Body of pancreas (tissue), 4 donors: ENCODE measurements at regions not wholly inside any gene's neighbourhood (a gene's known extent, or its start where the extent isn't known, plus 50 kb on each side); places are given as distances from the start of the nearest gene placed in this dataset.

Experiments
- ATAC-seq: fragments of 150-250 bp; one replicate; pipeline ENCODE4 v1.9.1; 2016
- DNase-seq, 4 donors: peaks; one replicate each; pipeline ENCODE4 v3.0.0-alpha.2; 2019
- H3K27ac ChIP-seq, 4 donors: fragments of 200-600 bp; sonication (generic); 1 replicate in 3 of 4; 2 replicates in 1 of 4; pipeline versions ENCODE4 v1.5.1 to v1.6.1; 2016 to 2019; ENCODE audit warnings: mild to moderate bottlenecking in 1 of 4, mixed read lengths in 1 of 4, moderate library complexity in 1 of 4
- H3K27me3 ChIP-seq, 2 donors: fragments of 200-600 bp; sonication (generic); one replicate each; pipeline ENCODE4 v1.6.0; 2016; ENCODE audit warnings: mild to moderate bottlenecking in 1 of 2
- H3K36me3 ChIP-seq, 2 donors: fragments of 200-600 bp; sonication (generic); replicated peaks in 1 of 2; 2 replicates each; pipeline ENCODE4 v1.5.1; 2016; ENCODE audit warnings: low read depth in 2 of 2; ENCODE audit not compliant: insufficient read depth in 1 of 2
- H3K4me1 ChIP-seq: fragments of 200-600 bp; sonication (generic); one replicate; pipeline ENCODE4 v1.6.0; 2016
- H3K4me3 ChIP-seq, 2 donors: fragments of 200-600 bp; sonication (generic); 1 replicate in 1 of 2; 2 replicates in 1 of 2; pipeline ENCODE4 v1.5.1; 2016 to 2019
- H3K9me3 ChIP-seq, 3 donors: fragments of 200-600 bp; sonication (generic); 1 replicate in 2 of 3; 2 replicates in 1 of 3; pipeline ENCODE4 v1.5.1; 2016
- POLR2A ChIP-seq, 3 donors: fragments of 450-650 bp; IDR thresholded peaks; one replicate each; pipeline ENCODE4 v1.6.1; 2016; ENCODE audit warnings: antibody characterized with exemption in 3 of 3, mild to moderate bottlenecking in 2 of 3
- WGBS, 2 donors: methylation state at CpG; one replicate each; pipeline ENCODE4 v1.1.5; 2017; 5-methylcytosine and 5-hydroxymethylcytosine counted together
- intact Hi-C: fragments of 100-400 bp; cut with DNase I; formaldehyde crosslinking; loops from one replicate; pipeline ENCODE4 v1.15.1; 2023
- TF ChIP-seq, protein P1 (sequence below), 7 experiments: fragments of 450-650 bp in 4 of 7; fragments of 200-600 bp in 3 of 7; sonication (generic) in 3 of 7; IDR thresholded peaks; one replicate each; pipeline ENCODE4 v1.5.1; 2016 to 2019; ENCODE audit warnings: antibody characterized with exemption in 7 of 7

DNA sequence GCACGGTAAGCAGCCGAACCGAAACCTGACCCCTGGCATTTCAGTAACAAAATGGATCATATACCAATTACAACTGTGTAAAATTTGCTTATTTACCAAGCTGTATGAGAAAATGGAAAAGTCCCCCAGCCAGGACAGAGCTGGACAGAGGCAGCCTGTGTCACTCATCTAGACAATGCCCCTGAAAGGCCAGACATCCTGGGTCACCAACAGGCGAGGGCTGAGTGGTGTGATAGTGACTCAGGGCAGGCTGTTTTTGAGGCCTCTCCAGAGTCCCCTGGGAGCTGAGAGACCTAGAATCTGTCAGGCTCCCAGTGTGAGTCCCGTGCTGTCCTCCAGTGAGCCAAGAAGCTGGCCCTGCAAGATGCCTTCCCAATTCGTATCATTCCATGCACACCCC, 680.4 kb downstream of the TBC1D22A start:
- intact Hi-C loops = no loop called here
- TF ChIP-seq POLR2A (IDR thresholded peaks at IDR 0.05) = no peak
- TF ChIP-seq, protein P1, sequence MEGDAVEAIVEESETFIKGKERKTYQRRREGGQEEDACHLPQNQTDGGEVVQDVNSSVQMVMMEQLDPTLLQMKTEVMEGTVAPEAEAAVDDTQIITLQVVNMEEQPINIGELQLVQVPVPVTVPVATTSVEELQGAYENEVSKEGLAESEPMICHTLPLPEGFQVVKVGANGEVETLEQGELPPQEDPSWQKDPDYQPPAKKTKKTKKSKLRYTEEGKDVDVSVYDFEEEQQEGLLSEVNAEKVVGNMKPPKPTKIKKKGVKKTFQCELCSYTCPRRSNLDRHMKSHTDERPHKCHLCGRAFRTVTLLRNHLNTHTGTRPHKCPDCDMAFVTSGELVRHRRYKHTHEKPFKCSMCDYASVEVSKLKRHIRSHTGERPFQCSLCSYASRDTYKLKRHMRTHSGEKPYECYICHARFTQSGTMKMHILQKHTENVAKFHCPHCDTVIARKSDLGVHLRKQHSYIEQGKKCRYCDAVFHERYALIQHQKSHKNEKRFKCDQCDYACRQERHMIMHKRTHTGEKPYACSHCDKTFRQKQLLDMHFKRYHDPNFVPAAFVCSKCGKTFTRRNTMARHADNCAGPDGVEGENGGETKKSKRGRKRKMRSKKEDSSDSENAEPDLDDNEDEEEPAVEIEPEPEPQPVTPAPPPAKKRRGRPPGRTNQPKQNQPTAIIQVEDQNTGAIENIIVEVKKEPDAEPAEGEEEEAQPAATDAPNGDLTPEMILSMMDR (IDR thresholded peaks at IDR 0.05) = no peak
- H3K36me3 ChIP-seq = no peaks in the 10 kb centered on the region
- no peaks in the 10 kb centered on the region for H3K4me1 ChIP-seq
- ATAC-seq = no peak
- peaks cover 0 to under 1% (median 0%) of the 10 kb centered on the region in 3 donors for H3K9me3 ChIP-seq
- H3K27ac ChIP-seq = no peak overlapping the region
- 66 to 75% methylated on average over 5 to 6 of the region's 6 CpGs for whole genome bisulfite sequencing, 2 donors
- no peak overlapping the region for H3K4me3 ChIP-seq
- DNase-seq = no peak
- H3K27me3 ChIP-seq = no peaks in the 10 kb centered on the region

DNA sequence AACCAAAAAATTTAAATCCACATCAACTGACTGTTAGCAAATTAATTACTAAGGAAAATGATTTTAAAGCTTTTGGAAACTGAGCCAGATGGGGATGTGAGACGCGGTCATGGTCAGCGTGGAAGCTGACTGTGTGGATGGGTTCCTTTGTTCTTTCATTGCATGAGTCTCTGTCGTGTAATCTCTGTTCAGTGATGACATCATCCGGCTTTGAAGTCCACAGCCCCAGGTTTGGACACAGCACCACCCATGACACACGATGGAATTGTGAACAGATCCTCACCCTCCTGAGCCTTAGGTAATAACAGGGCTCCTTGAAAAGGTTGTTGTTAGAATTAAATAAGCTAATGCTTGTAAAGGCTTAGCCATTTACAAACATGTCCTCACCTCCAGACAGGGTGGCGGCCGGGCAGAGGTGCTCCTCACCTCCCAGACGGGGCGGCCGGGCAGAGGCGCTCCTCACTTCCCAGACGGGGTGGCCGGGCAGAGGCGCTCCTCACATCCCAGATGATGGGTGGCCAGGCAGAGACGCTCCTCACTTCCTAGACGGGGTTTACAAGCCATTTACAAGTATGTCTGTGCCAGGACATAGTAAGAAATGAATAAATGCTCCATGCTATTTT, 677.3 kb downstream of the TBC1D22A start:
- Histone ChIP-seq H3K27me3 (no peaks in the 10 kb centered on the region), H3K27ac (no peak overlapping the region), H3K9me3 (peaks cover 0 to 4% (median 0%) of the 10 kb centered on the region in 3 donors), H3K36me3 (no peaks in the 10 kb centered on the region), H3K4me3 (no peak overlapping the region), H3K4me1 (no peaks in the 10 kb centered on the region)
- WGBS, 2 donors = 80 to 81% methylated on average over 17 of the region's 17 CpGs
- no peak for ATAC-seq
- intact Hi-C loops = no loop called here
- DNase-seq = no peak
- TF ChIP-seq, protein P1 (IDR thresholded peaks at IDR 0.05) = no peak
- TF ChIP-seq POLR2A (IDR thresholded peaks at IDR 0.05) = no peak

DNA sequence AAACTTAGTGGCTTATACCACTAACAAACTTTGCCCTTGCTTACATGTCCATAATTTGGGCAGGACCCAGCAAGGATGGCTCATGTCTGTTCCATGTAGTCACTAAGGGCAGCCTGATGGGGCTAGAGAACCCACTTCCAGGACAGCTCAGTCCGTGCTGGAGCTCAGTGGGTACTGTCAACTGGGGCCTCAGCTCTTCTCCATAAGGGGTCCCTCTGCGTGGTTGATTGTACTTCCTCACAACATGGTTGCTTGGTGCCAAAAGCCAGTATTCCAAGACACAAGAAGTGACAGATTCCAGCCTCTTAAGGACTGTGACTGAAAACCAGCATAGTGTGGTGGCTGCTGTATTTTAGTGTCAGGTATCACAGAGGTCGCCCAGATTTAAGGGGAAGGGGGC, 675.2 kb downstream of the TBC1D22A start:
- no peak for TF ChIP-seq POLR2A (IDR thresholded peaks at IDR 0.05)
- TF ChIP-seq, protein P1 (IDR thresholded peaks at IDR 0.05) = no peak
- intact Hi-C loops = no loop called here

DNA sequence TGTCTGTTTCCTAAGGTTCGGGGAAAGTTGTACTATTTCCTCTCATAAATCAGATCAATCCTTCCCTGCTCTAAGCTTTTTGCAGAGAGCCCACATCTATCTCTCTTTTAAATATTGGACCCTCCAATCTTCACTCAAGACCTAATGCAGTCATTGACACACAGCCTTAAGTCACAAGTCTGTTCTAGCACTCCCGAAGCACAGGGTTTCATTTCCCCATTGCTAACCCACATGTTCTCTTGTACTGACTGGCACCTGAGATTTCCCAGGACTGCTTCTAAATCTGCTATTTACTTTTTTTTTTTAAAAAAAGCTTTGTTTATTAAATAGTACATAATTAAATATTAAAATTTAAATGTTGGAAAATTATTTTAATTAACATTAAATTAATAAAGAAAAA, 674.7 kb downstream of the TBC1D22A start:
- Histone ChIP-seq H3K27me3 (no peaks in the 10 kb centered on the region), H3K4me1 (no peaks in the 10 kb centered on the region), H3K36me3 (no peaks in the 10 kb centered on the region), H3K27ac (no peak overlapping the region), H3K4me3 (no peak overlapping the region), H3K9me3 (peaks cover 0 to 4% (median 0%) of the 10 kb centered on the region in 3 donors)
- TF ChIP-seq POLR2A (IDR thresholded peaks at IDR 0.05) = no peak
- TF ChIP-seq, protein P1 (IDR thresholded peaks at IDR 0.05) = no peak
- ATAC-seq = no peak
- DNase-seq = no peak
- 82 to 86% methylated on average over 2 of the region's 2 CpGs for WGBS, 2 donors
- intact Hi-C loops = no loop called here

More for the DNA sequence above, 675.2 kb downstream of the TBC1D22A start:
- ATAC-seq (no peak), DNase-seq (no peak)
- H3K27ac ChIP-seq = no peak overlapping the region
- H3K4me1 ChIP-seq = no peaks in the 10 kb centered on the region
- H3K36me3 ChIP-seq = no peaks in the 10 kb centered on the region
- peaks cover 0 to 4% (median 0%) of the 10 kb centered on the region in 3 donors for H3K9me3 ChIP-seq
- WGBS, 2 donors = 31 to 34% methylated on average over 3 of the region's 3 CpGs
- H3K27me3 ChIP-seq = no peaks in the 10 kb centered on the region
- no peak overlapping the region for H3K4me3 ChIP-seq

DNA sequence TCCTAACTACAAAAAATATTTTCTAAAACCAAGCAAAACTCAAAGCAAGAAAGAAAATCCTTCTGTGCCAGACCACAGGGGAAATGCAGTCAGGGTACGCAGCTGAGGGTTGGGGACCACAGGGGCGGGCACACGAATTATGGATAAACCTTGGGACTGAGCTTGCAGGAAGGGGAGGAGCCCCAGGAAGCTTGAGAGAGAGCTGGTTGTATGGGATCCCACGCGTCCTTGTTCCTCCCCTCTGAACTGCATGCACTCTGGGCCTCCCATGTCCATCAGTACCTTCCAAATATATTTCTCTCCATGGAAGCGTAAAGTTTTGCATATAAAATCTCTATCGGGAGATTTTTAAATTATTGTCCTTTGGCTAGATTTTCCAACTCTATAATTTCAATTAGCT, 673.4 kb downstream of the TBC1D22A start:
- intact Hi-C loops = no loop called here

More for the DNA sequence above, 673.4 kb downstream of the TBC1D22A start:
- Histone ChIP-seq H3K27ac (no peak overlapping the region), H3K9me3 (peaks cover 0 to 4% (median 0%) of the 10 kb centered on the region in 3 donors), H3K27me3 (no peaks in the 10 kb centered on the region), H3K36me3 (no peaks in the 10 kb centered on the region), H3K4me3 (no peak overlapping the region), H3K4me1 (no peaks in the 10 kb centered on the region)
- TF ChIP-seq, protein P1 (IDR thresholded peaks at IDR 0.05) = no peak
- TF ChIP-seq POLR2A (IDR thresholded peaks at IDR 0.05) = no peak
- ATAC-seq (no peak), DNase-seq (no peak)
- 73 to 78% methylated on average over 7 of the region's 7 CpGs for WGBS, 2 donors
